Cardiac septum (tissue), 1 donor: ENCODE measurements at regions not wholly inside any gene's neighbourhood (a gene's known extent, or its start where the extent isn't known, plus 50 kb on each side); places are given as distances from the start of the nearest gene placed in this dataset.

Source experiments
- DNase-seq: peaks from one replicate; pipeline ENCODE4 v3.0.0-alpha.2; 2020; ENCODE audit warnings: low spot score
- intact Hi-C: fragments of 100-400 bp; cut with DNase I; formaldehyde crosslinking; loops from one replicate; pipeline ENCODE4 v1.14.0; 2022
- donor health status: DM: no; HTN: no; CAD: no.

DNA sequence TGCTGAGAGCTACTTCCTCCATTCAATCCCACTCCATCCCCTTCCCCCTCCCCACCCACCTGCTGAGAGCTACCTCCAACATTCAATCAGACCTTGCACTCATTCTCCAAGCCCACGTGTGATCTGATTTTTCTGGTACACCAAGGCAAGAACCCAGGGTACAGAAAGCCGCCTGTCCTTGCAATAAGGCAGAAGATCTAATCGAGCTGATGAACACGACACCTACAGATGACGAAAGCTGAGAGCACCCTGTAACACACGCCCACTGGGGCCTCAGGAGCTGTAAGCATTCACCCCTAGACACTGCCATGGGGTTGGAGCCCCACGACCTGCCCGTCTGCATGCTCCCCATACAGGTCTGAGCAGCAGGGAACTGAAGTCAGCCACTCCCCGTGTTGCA is 58.3 kb downstream of the TRIML1 start:
- intact Hi-C loops = no loop called here
- no peak for DNase-seq

GRCh38 chr4:188198982-188199792 is 59.9 kb downstream of the TRIML1 start:
- no peak for DNase-seq
- intact Hi-C loops = no loop called here

GRCh38 chr4:188201851-188202250 is 62.6 kb downstream of the TRIML1 start:
- DNase-seq = no peak
- intact Hi-C loops = no loop called here

DNA sequence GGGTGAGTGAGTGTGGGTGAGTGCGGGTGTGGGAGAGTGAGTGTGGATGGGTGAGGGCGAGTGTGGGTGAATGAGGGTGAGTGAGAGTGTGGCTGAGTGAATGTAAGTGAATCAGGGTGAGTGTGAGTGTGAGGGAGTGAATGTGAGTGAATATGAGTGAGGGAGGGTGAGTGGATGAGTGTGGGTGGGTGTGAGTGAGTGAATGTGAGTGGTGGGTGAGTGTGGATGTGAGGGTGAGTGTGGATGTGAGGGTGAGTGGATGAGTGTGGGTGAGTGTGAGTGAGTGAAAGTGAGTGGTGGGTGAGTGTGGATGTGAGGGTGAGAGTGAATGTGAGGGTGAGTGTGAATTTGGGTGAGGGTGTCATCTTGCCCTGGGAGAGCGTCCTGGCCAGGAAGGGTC is 67.5 kb downstream of the TRIML1 start:
- DNase-seq = no peak
- intact Hi-C loops = no loop called here

DNA sequence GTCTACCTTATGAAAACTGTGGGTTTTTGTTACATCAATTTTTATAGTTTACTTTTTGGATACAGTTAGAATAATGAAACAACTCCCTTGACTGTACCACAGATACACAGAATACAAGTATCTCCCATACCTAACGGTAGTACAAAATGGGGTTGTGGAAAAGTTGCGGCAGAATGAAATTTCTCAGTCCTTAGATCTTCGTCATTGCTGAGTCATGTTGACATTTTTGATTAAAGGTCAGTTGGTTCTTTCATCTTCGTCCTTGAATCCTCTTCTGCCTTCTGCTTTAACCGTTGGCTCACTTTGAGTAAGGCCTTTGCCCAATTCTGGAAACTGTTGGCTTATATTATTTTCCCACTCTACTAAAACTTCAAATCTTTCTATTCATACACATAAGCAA is 75.6 kb downstream of the TRIML1 start:
- intact Hi-C loops = no loop called here

DNA sequence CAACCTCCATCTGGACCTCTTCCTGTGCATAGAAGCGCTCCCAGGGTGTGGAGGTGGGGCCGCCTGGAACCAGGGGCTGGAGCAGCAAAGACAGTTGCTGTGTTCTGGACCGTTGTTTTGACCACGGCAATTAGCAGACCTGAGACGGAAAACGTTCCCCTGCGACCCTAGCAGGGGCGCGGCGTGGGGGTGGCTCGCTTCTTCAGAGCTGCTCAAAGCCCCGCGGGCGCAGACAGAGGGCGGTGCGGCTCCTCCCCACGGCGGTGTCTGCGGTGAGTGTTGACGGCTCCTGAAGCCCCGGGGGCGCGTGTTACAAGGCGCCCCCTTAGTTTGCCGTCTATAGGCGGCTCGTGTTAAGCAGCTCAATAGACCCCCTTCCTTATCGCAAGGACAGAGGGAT is 79.2 kb downstream of the TRIML1 start:
- intact Hi-C loops = no loop called here
- no peak for DNase-seq

More for the DNA sequence above, 75.6 kb downstream of the TRIML1 start:
- no peak for DNase-seq

DNA sequence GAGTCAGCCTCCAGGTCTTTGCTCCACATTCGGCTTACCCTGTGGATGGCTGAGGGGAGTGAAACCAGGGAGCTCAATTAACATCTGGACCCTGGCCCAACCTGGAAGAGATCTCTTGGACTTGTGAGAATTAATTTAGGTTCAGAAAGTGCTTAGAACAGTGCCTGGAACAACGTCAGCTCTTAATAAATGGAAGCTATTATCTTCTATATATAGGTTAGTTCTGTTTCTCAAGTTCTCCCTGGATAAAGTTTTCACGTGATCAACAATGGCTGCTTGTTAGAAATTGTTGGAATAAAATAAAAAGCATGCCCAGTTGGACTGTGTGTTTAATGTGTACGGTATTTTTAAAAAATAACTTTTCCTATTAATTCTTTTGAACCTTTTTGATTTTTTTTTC is 80.8 kb downstream of the TRIML1 start:
- no peak for DNase-seq
- intact Hi-C loops = no loop called here

- intact Hi-C loops = no loop called here
- no peak for DNase-seq
These were observed 81.8 kb downstream of the TRIML1 start for GRCh38 chr4:188221090-188221489.

DNA sequence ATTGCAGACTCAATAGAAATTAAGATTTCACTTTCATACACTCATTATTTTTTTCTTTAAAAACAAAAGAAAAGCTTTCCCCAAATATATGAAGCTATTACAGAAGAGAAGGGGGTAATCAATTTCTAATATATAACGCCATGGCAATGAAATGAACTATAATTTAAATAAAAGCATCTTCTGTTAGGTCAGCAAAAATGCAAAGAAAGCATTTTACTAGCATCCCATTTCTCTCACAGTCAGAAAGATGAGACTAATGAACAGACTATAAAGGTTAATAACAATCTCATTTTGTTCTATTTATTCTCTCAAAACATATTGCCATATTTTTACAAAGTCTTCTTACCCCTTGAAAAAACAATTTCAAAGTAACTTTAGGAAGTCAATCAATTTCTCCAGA is 89.0 kb downstream of the TRIML1 start:
- intact Hi-C loops = no loop called here
- no peak for DNase-seq

- intact Hi-C loops = no loop called here
- DNase-seq = no peak
These were observed 93.2 kb downstream of the TRIML1 start for GRCh38 chr4:188232428-188232827.

DNA sequence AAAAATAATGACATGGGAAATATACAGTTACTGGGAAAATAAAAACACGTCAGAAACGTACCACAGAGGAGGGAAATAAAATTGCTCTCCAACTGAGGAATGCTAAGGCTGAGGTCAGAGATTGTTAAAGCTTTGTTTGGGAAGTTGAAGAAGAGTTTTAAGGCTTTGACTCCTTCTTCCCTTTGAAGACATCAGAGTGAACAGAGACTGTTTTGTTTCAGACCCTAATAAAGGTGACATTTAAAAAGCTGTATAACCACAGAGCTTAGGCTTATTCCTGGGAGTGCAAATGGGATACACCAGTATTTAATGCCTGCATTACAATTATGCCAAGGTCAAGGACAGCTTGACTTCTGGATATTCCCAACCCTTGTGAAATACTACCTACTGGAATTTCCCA is 102.8 kb downstream of the TRIML1 start:
- no peak for DNase-seq
- intact Hi-C loops = no loop called here

- no peak for DNase-seq
- intact Hi-C loops = no loop called here
These were observed 106.4 kb downstream of the TRIML1 start for GRCh38 chr4:188245651-188246050.

DNA sequence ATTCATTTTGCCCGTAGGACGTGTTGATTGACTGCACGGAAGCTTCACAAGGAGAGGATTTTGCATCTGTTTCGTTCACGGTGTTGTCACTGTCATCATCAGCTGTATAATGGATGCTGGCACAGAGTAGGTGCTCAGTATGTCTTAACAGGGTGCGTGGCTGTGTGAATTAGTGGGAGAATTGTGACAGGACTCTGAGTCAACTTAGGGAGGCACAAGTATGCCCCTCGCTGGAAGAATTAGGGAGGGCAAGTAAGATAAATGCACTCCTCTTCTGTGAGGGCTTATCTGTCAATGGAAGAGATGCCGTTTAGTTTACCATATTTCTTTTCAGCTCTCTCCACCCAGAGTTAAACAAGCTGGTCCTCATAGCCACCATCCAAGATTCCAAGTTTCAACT is 107.2 kb downstream of the TRIML1 start:
- DNase-seq = no peak
- intact Hi-C loops = no loop called here

DNA sequence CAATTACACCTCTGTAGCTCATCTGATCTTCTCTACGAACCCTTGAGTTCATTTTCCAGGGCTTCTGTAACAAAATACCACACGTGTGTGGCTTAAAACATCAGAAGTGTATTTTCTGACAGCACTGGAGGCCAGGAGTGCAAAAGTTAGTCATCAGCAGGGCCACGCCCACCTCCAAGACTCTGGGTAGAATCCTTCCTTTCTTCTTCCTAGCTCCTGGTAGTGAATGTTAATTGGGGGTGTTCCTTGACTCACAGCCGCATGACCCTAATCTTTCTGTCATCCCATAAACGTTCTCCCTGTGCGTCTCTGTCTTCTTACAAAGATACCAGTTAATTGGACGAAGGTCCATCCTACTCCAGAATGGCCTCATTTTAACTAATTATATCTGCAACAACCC is 115.0 kb downstream of the TRIML1 start:
- intact Hi-C loops = no loop called here

GRCh38 chr4:188262464-188262863 is 123.2 kb downstream of the TRIML1 start:
- no peak for DNase-seq

More for the DNA sequence above, 115.0 kb downstream of the TRIML1 start:
- DNase-seq = no peak

GRCh38 chr4:188263321-188263720 is 124.1 kb downstream of the TRIML1 start:
- no peak for DNase-seq
- intact Hi-C loops = no loop called here

More at GRCh38 chr4:188262464-188262863, 123.2 kb downstream of the TRIML1 start:
- intact Hi-C loops = no loop called here

DNA sequence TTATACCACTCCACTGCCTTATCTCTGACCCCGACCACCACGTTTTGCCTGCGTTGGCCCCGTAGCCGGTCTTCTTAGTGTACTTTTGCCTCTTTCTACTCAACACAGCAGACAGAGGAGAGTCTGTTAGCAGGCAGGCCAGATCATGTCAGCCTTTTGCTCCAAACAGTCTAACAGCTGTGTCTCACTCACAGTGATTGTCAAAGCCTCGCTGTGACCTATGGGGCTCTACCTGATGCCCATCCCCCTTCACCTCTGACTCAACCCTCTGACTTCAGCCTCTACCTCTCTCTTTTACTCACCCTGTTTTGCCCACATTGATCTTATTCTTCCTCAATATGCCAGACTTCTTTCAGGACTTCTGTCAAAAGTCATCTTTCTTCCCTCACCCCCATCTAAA is 127.1 kb downstream of the TRIML1 start:
- no peak for DNase-seq
- intact Hi-C loops = no loop called here

- no peak for DNase-seq
- intact Hi-C loops = no loop called here
These were observed 129.1 kb downstream of the TRIML1 start for GRCh38 chr4:188268131-188268908.

DNA sequence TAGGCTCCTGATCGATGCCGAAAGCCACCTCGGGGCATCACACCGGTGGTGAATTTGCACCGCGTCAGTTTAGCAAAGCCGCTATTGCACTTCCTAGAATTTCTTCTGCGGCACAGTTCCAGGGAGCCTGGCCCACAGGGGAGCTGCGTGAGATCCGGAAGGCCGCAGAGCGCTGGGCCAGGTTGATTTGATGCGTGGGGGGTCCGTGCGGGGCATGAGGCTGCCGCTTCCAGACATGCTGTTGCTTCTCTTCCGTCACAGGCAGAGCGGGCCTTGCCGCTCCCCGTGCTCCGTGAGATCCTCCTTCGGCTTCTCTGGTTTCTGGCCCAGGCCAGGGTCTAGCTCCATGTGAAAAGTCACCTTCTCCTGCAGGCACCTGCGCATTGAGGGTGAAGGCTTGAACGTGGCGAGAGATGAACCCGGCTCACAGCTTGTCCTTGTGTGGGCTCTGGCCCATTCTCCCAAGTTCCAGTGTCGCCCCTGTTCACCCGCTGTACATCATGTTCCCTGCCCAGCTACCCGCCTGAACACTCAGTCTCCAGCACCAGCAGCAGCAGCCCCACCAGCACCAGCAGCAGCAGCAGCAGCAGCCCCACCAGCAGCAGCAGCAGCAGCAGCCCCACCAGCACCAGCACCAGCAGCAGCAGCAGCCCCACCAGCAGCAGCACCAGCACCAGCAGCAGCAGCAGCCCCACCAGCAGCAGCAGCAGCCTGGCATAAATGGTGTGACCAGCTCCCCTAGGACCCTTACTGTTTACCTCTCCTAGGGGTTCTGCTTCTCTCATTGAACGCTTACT is 131.2 kb downstream of the TRIML1 start:
- no peak for DNase-seq
- intact Hi-C loops = no loop called here

GRCh38 chr4:188275686-188276085 is 136.4 kb downstream of the TRIML1 start:
- intact Hi-C loops = no loop called here
- no peak for DNase-seq
